ENCODE measurements at regions not wholly inside any gene's neighbourhood (a gene's known extent, or its start where the extent isn't known, plus 50 kb on each side); places are given as distances from the start of the nearest gene placed in this dataset.

- no peaks in the 10 kb centered on the region for H3K36me3 ChIP-seq (ENCODE audit: control insufficient read depth, insufficient read depth, low read length)
- H3K4me1 ChIP-seq (ENCODE audit: control insufficient read depth, insufficient read depth, low read length, poor library complexity, severe bottlenecking) = no peaks in the 10 kb centered on the region
- Mint-ChIP-seq H3K4me3 (no peak overlapping the region), H3K4me1 (no peaks in the 10 kb centered on the region), H3K9me3 (peaks cover 0 to 11% (median 3%) of the 10 kb centered on the region in 7 donors), H3K36me3 (no peaks in the 10 kb centered on the region), H3K27me3 (no peaks in the 10 kb centered on the region), H3K27ac (no peak overlapping the region)
- ATAC-seq (ENCODE audit: low read depth in 2 of 2) (no peak), DNase-seq (no peak)
- H3K9me3 ChIP-seq (ENCODE audit: control insufficient read depth in 2 of 2, low read length in 2 of 2) = peaks cover 0 to 7% of the 10 kb centered on the region in 2 experiments
- H3K4me3 ChIP-seq (ENCODE audit: low read depth, low read length) = no peak overlapping the region
- no peaks in the 10 kb centered on the region for H3K27me3 ChIP-seq (ENCODE audit: control insufficient read depth, insufficient read depth, low read length)
- H3K27ac ChIP-seq (ENCODE audit: insufficient read depth, low read length, poor library complexity, severe bottlenecking) = no peak overlapping the region
Observed at GRCh38 chr7:46850563-46851330, 731.2 kb downstream of the TNS3 start.

GRCh38 chr7:46848944-46849343, 733.0 kb downstream of the TNS3 start:
- Mint-ChIP-seq H3K9me3 (peaks cover 0 to 15% (median 4%) of the 10 kb centered on the region in 7 donors), H3K36me3 (no peaks in the 10 kb centered on the region), H3K4me3 (no peak overlapping the region), H3K27ac (no peak overlapping the region), H3K27me3 (no peaks in the 10 kb centered on the region), H3K4me1 (no peaks in the 10 kb centered on the region)
- H3K27me3 ChIP-seq (ENCODE audit: control insufficient read depth, insufficient read depth, low read length) = no peaks in the 10 kb centered on the region
- DNase-seq = no peak
- H3K4me3 ChIP-seq (ENCODE audit: low read depth, low read length) = no peak overlapping the region
- H3K9me3 ChIP-seq (ENCODE audit: control insufficient read depth in 2 of 2, low read length in 2 of 2) = peaks cover 0 to 7% of the 10 kb centered on the region in 2 experiments
- no peak overlapping the region for H3K27ac ChIP-seq (ENCODE audit: insufficient read depth, low read length, poor library complexity, severe bottlenecking)
- H3K4me1 ChIP-seq (ENCODE audit: control insufficient read depth, insufficient read depth, low read length, poor library complexity, severe bottlenecking) = no peaks in the 10 kb centered on the region
- no peaks in the 10 kb centered on the region for H3K36me3 ChIP-seq (ENCODE audit: control insufficient read depth, insufficient read depth, low read length)
- no peak for ATAC-seq (ENCODE audit: low read depth in 2 of 2)

- no peak overlapping the region for H3K27ac ChIP-seq (ENCODE audit: insufficient read depth, low read length, poor library complexity, severe bottlenecking)
- H3K9me3 Mint-ChIP-seq = peaks cover 0 to 15% (median 4%) of the 10 kb centered on the region in 7 donors
- H3K4me3 Mint-ChIP-seq = no peak overlapping the region
- no peak overlapping the region for H3K27ac Mint-ChIP-seq
- H3K36me3 ChIP-seq (ENCODE audit: control insufficient read depth, insufficient read depth, low read length) = no peaks in the 10 kb centered on the region
- ATAC-seq (ENCODE audit: low read depth in 2 of 2) (no peak), DNase-seq (no peak)
- H3K9me3 ChIP-seq (ENCODE audit: control insufficient read depth in 2 of 2, low read length in 2 of 2) = peaks cover 0 to 7% of the 10 kb centered on the region in 2 experiments
- no peaks in the 10 kb centered on the region for H3K27me3 Mint-ChIP-seq
- no peaks in the 10 kb centered on the region for H3K27me3 ChIP-seq (ENCODE audit: control insufficient read depth, insufficient read depth, low read length)
- no peaks in the 10 kb centered on the region for H3K4me1 Mint-ChIP-seq
- no peaks in the 10 kb centered on the region for H3K36me3 Mint-ChIP-seq
- no peaks in the 10 kb centered on the region for H3K4me1 ChIP-seq (ENCODE audit: control insufficient read depth, insufficient read depth, low read length, poor library complexity, severe bottlenecking)
- no peak overlapping the region for H3K4me3 ChIP-seq (ENCODE audit: low read depth, low read length)
Observed at GRCh38 chr7:46848311-46848710, 733.6 kb downstream of the TNS3 start.

GRCh38 chr7:46847126-46847525, 734.8 kb downstream of the TNS3 start:
- Mint-ChIP-seq H3K27ac (no peak overlapping the region), H3K9me3 (peaks cover 0 to 15% (median 3%) of the 10 kb centered on the region in 7 donors), H3K27me3 (no peaks in the 10 kb centered on the region)

GRCh38 chr7:46844486-46844885, 737.4 kb downstream of the TNS3 start:
- no peak overlapping the region for H3K4me3 Mint-ChIP-seq
- H3K36me3 Mint-ChIP-seq = no peaks in the 10 kb centered on the region
- Histone ChIP-seq H3K9me3 (ENCODE audit: control insufficient read depth in 2 of 2, low read length in 2 of 2) (peaks cover 0 to 7% of the 10 kb centered on the region in 2 experiments), H3K27ac (ENCODE audit: insufficient read depth, low read length, poor library complexity, severe bottlenecking) (no peak overlapping the region), H3K4me1 (ENCODE audit: control insufficient read depth, insufficient read depth, low read length, poor library complexity, severe bottlenecking) (no peaks in the 10 kb centered on the region), H3K27me3 (ENCODE audit: control insufficient read depth, insufficient read depth, low read length) (no peaks in the 10 kb centered on the region), H3K36me3 (ENCODE audit: control insufficient read depth, insufficient read depth, low read length) (no peaks in the 10 kb centered on the region), H3K4me3 (ENCODE audit: low read depth, low read length) (no peak overlapping the region)
- no peak for DNase-seq
- H3K9me3 Mint-ChIP-seq = peaks cover 0 to 13% (median 3%) of the 10 kb centered on the region in 7 donors
- H3K4me1 Mint-ChIP-seq = no peaks in the 10 kb centered on the region
- ATAC-seq (ENCODE audit: low read depth in 2 of 2) = no peak
- no peak overlapping the region for H3K27ac Mint-ChIP-seq
- no peaks in the 10 kb centered on the region for H3K27me3 Mint-ChIP-seq

More at GRCh38 chr7:46847126-46847525, 734.8 kb downstream of the TNS3 start:
- H3K36me3 Mint-ChIP-seq = no peaks in the 10 kb centered on the region
- no peak overlapping the region for H3K27ac ChIP-seq (ENCODE audit: insufficient read depth, low read length, poor library complexity, severe bottlenecking)
- no peaks in the 10 kb centered on the region for H3K27me3 ChIP-seq (ENCODE audit: control insufficient read depth, insufficient read depth, low read length)
- no peaks in the 10 kb centered on the region for H3K4me1 Mint-ChIP-seq
- peaks cover 0 to 7% of the 10 kb centered on the region in 2 experiments for H3K9me3 ChIP-seq (ENCODE audit: control insufficient read depth in 2 of 2, low read length in 2 of 2)
- no peaks in the 10 kb centered on the region for H3K36me3 ChIP-seq (ENCODE audit: control insufficient read depth, insufficient read depth, low read length)
- ATAC-seq (ENCODE audit: low read depth in 2 of 2) (no peak), DNase-seq (no peak)
- H3K4me3 ChIP-seq (ENCODE audit: low read depth, low read length) = no peak overlapping the region
- no peak overlapping the region for H3K4me3 Mint-ChIP-seq
- no peaks in the 10 kb centered on the region for H3K4me1 ChIP-seq (ENCODE audit: control insufficient read depth, insufficient read depth, low read length, poor library complexity, severe bottlenecking)

- DNase-seq (no peak), ATAC-seq (ENCODE audit: low read depth in 2 of 2) (no peak)
- no peaks in the 10 kb centered on the region for H3K27me3 ChIP-seq (ENCODE audit: control insufficient read depth, insufficient read depth, low read length)
- H3K4me3 Mint-ChIP-seq = no peak overlapping the region
- H3K4me1 ChIP-seq (ENCODE audit: control insufficient read depth, insufficient read depth, low read length, poor library complexity, severe bottlenecking) = no peaks in the 10 kb centered on the region
- H3K27me3 Mint-ChIP-seq = no peaks in the 10 kb centered on the region
- no peaks in the 10 kb centered on the region for H3K36me3 ChIP-seq (ENCODE audit: control insufficient read depth, insufficient read depth, low read length)
- H3K9me3 Mint-ChIP-seq = peaks cover 1 to 16% (median 5%) of the 10 kb centered on the region in 7 donors
- H3K4me1 Mint-ChIP-seq = no peaks in the 10 kb centered on the region
- no peak overlapping the region for H3K27ac Mint-ChIP-seq
- no peaks in the 10 kb centered on the region for H3K9me3 ChIP-seq (ENCODE audit: control insufficient read depth in 2 of 2, low read length in 2 of 2)
- no peak overlapping the region for H3K4me3 ChIP-seq (ENCODE audit: low read depth, low read length)
- no peak overlapping the region for H3K27ac ChIP-seq (ENCODE audit: insufficient read depth, low read length, poor library complexity, severe bottlenecking)
- no peaks in the 10 kb centered on the region for H3K36me3 Mint-ChIP-seq
Observed at GRCh38 chr7:46841248-46841647, 740.7 kb downstream of the TNS3 start.

GRCh38 chr7:46839651-46840050, 742.3 kb downstream of the TNS3 start:
- H3K4me1 ChIP-seq (ENCODE audit: control insufficient read depth, insufficient read depth, low read length, poor library complexity, severe bottlenecking) = no peaks in the 10 kb centered on the region
- H3K27me3 Mint-ChIP-seq = no peaks in the 10 kb centered on the region
- H3K4me1 Mint-ChIP-seq = no peaks in the 10 kb centered on the region
- H3K4me3 ChIP-seq (ENCODE audit: low read depth, low read length) = no peak overlapping the region
- H3K9me3 ChIP-seq (ENCODE audit: control insufficient read depth in 2 of 2, low read length in 2 of 2) = no peaks in the 10 kb centered on the region
- H3K27ac Mint-ChIP-seq = no peak overlapping the region
- DNase-seq (no peak), ATAC-seq (ENCODE audit: low read depth in 2 of 2) (no peak)
- no peaks in the 10 kb centered on the region for H3K36me3 ChIP-seq (ENCODE audit: control insufficient read depth, insufficient read depth, low read length)
- H3K36me3 Mint-ChIP-seq = no peaks in the 10 kb centered on the region
- no peak overlapping the region for H3K27ac ChIP-seq (ENCODE audit: insufficient read depth, low read length, poor library complexity, severe bottlenecking)
- H3K4me3 Mint-ChIP-seq = peak overlapping the region in 1 of 4 donors; percentile 18
- peaks cover 2 to 13% (median 5%) of the 10 kb centered on the region in 7 donors for H3K9me3 Mint-ChIP-seq
- no peaks in the 10 kb centered on the region for H3K27me3 ChIP-seq (ENCODE audit: control insufficient read depth, insufficient read depth, low read length)

- no peak for ATAC-seq (ENCODE audit: low read depth in 2 of 2)
- Mint-ChIP-seq H3K4me1 (no peaks in the 10 kb centered on the region), H3K36me3 (no peaks in the 10 kb centered on the region), H3K27me3 (no peaks in the 10 kb centered on the region), H3K4me3 (no peak overlapping the region), H3K9me3 (peaks cover 2 to 17% (median 5%) of the 10 kb centered on the region in 7 donors), H3K27ac (no peak overlapping the region)
- Histone ChIP-seq H3K27me3 (ENCODE audit: control insufficient read depth, insufficient read depth, low read length) (no peaks in the 10 kb centered on the region), H3K27ac (ENCODE audit: insufficient read depth, low read length, poor library complexity, severe bottlenecking) (no peak overlapping the region), H3K9me3 (ENCODE audit: control insufficient read depth in 2 of 2, low read length in 2 of 2) (no peaks in the 10 kb centered on the region), H3K36me3 (ENCODE audit: control insufficient read depth, insufficient read depth, low read length) (no peaks in the 10 kb centered on the region), H3K4me1 (ENCODE audit: control insufficient read depth, insufficient read depth, low read length, poor library complexity, severe bottlenecking) (no peaks in the 10 kb centered on the region), H3K4me3 (ENCODE audit: low read depth, low read length) (no peak overlapping the region)
- DNase-seq = no peak
Observed at GRCh38 chr7:46838463-46838862, 743.4 kb downstream of the TNS3 start.
